Astrocyte of the spinal cord (primary cell): ENCODE measurements at regions not wholly inside any gene's neighbourhood (a gene's known extent, or its start where the extent isn't known, plus 50 kb on each side); places are given as distances from the start of the nearest gene placed in this dataset.

ENCODE experiments used
- DNase-seq: peaks from one replicate; pipeline ENCODE4 v3.0.0; 2011; ENCODE audit warnings: low read depth, low spot score
- H3K4me3 ChIP-seq: 2 replicates; pipeline ENCODE4 v1.5.1; 2011; ENCODE audit warnings: low read depth, mild to moderate bottlenecking, low read length, moderate library complexity
- CTCF ChIP-seq: IDR thresholded peaks from 2 replicates; pipeline ENCODE4 v1.5.1; 2012; ENCODE audit warnings: low read depth, mild to moderate bottlenecking, low read length, inconsistent platforms
- in situ Hi-C: cut with HindIII; loops from 2 replicates; pipeline ENCODE4 v1.10.0; 2017; ENCODE audit warnings: low sequenced_read_pairs

DNA sequence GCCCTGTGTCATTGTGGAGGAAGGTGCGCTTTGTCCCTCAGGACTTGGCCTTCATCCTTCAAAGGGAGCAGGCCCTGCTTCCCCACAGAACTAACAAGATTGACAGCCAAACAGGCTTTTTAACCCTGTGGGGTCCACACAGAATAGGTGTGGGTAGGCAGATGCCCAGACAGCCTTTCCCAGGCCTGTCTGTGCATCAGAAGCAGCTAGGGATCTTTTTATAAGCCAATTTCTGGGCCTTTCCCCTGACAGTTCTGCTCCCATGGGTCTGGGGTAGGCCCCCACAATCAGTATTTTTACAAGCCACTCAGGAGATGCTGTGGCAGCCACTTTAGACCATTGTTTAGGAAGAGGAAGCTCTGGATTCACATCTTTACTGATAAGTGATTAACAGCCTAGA lies 69.2 kb downstream of the MRPL46 start:
- no peak overlapping the region for H3K4me3 ChIP-seq
- DNase-seq, result no peak
- TF ChIP-seq CTCF, result no peak
- in situ Hi-C loops, result no loop called here

DNA sequence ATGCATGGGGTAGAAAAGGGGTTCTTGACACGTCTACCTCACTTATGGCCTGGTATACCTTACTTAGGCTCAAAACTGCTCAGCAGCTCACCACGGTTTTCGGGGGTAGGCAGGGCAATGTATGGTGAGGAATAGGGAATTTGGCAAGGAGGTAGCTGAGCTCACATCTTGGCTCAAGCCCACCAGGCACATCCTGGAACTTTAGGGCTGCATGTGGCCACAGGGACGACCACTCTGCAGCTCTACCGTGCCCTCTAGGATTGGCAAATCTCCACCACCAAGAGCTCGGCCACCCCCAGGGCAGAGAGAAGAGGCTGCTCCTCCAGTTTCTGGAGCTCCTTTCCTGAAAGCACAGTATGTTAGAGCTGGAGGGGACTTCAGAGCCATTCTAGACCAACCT lies 69.7 kb downstream of the MRPL46 start:
- in situ Hi-C loops, result no loop called here

DNA sequence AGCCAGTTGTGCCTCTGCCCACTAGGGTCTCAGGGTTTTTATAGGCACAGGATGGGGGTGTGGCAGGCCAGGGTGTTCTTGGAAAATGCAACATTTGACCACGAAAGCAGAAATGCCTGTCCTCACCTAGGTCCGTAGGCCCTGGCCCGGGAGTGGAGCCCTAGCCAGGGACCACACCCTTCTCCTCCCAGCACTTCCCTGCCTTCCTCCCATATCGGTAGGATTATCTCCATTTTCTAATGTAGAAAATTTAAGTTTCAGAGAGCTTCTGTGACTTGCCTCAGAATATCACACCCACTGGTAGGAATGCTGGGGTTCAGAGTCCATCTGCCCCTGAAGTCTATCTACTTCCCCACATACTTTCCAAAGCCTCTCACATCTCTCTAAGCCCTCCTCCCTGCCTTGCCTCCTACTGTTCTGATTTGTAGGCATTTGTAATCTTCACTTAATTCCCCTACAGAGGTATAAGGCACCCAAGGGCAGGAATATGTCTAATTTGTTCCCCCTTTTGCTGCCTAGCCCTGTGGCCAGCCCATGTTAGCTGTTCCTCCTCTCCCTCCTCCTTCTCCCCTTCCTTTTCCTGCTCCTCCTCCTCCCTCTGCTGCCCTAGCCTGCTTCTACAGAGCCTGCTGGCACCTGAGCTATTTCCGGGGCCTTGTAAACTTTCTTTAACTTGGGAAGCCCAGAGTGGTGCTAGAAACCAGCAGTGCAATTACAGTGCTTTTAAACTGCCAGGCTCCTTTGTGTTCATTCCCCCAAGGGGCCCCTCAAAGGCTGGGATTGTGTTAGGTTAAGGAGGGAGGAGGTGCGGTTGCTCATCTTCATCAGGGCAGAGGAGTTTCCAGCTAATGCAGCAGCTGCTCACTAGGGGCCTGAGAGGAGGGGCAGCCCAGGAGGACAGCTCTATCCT lies 71.1 kb downstream of the MRPL46 start:
- in situ Hi-C loops, result no loop called here
- no peak for DNase-seq
- H3K4me3 ChIP-seq, result no peak overlapping the region
- no peak for TF ChIP-seq CTCF

More for the DNA sequence above, 69.7 kb downstream of the MRPL46 start:
- TF ChIP-seq CTCF, result no peak
- no peak for DNase-seq
- no peak overlapping the region for H3K4me3 ChIP-seq

GRCh38 chr15:88395241-88395640 lies 71.9 kb downstream of the MRPL46 start:
- TF ChIP-seq CTCF, result no peak
- in situ Hi-C loops, result no loop called here
- no peak overlapping the region for H3K4me3 ChIP-seq
- DNase-seq, result no peak

GRCh38 chr15:88394553-88395145 lies 72.5 kb downstream of the MRPL46 start:
- H3K4me3 ChIP-seq, result no peak overlapping the region
- in situ Hi-C loops, result no loop called here
- no peak for TF ChIP-seq CTCF
- no peak for DNase-seq

DNA sequence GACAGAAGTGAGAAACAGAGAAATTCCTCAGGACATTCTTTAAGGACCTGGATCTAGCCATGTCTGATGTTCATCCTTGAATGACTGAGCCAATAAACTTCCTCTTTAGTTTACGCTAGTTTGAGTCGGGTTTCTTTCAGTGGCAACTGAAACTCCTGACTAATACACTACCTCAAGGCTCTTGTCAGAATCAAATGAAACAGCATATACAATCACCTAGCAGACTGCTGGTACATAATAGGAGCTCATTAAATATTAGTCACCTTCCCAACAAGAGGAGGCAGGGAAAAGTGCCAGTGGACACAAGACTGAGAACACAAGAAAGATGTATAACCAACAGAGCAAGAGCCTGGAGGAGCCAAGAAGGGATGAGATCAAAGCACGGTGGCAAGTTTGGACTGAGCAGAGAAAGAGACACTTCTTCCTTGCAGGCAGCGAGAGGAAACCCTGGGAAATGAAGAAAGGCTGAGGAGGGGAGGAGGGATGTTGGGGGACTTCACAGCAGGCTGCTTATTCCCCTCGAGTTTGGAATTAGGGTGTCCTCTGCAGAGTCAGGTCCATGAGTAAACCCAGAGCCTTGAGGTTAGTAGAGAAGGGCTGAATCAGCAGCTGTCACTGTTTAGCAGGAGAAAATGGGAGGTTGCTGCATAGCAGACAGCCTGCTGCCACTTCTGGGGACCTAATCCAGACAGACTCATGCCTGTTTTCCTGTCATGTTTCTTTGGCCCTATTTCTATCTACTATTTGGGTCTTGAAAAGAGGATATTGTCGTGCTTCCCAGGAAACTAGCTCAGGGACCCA lies 73.3 kb downstream of the MRPL46 start:
- no peak for TF ChIP-seq CTCF
- in situ Hi-C loops, result no loop called here
- DNase-seq, result no peak
- no peak overlapping the region for H3K4me3 ChIP-seq
